GM12878 (cell line): ENCODE measurements at regions not wholly inside any gene's neighbourhood (a gene's known extent, or its start where the extent isn't known, plus 50 kb on each side); places are given as distances from the start of the nearest gene placed in this dataset.
A peak's percentile ranks its signal among the peaks of the same experiment; 100 is the strongest.

Experiments used
- BCL11A ChIP-seq: IDR thresholded peaks from 2 replicates; pipeline ENCODE4 v1.6.1; 2011; ENCODE audit warnings: low read depth, low read length
- CBX3 ChIP-seq: fragments of 200-600 bp; sonication (generic); IDR thresholded peaks from 2 replicates; pipeline ENCODE4 v1.6.1; 2016; ENCODE audit warnings: low read depth, borderline replicate concordance
- DPF2 ChIP-seq: fragments of 450-650 bp; IDR thresholded peaks from 2 replicates; pipeline ENCODE4 v1.6.1; 2017; ENCODE audit warnings: mild to moderate bottlenecking
- EZH2 ChIP-seq: IDR thresholded peaks from 2 replicates; pipeline ENCODE4 v1.6.1; 2012; ENCODE audit warnings: low read depth, mild to moderate bottlenecking, control low read depth, inconsistent platforms, low read length, borderline replicate concordance; ENCODE audit not compliant: control insufficient read depth
- GATAD2B ChIP-seq: fragments of 450-650 bp; conservative IDR thresholded peaks from 2 replicates; pipeline ENCODE4 v1.6.1; 2017; ENCODE audit warnings: low read depth, mild to moderate bottlenecking, moderate library complexity
- KAT2A ChIP-seq: conservative IDR thresholded peaks from 2 replicates; pipeline ENCODE4 v1.6.1; 2011; ENCODE audit warnings: low read depth, low read length; ENCODE audit not compliant: control insufficient read depth
- MYC ChIP-seq: IDR thresholded peaks from 2 replicates; pipeline ENCODE4 v1.6.1; 2011; ENCODE audit warnings: mild to moderate bottlenecking, low read length, moderate library complexity, inconsistent platforms; ENCODE audit not compliant: insufficient read depth, insufficient replicate concordance, insufficient read length, severe bottlenecking
- NR2C2 ChIP-seq: IDR thresholded peaks from 2 replicates; pipeline ENCODE4 v1.6.1; 2011; ENCODE audit warnings: borderline replicate concordance, low read depth; ENCODE audit not compliant: control insufficient read depth, insufficient read length
- NR2F1 ChIP-seq: fragments of 450-650 bp; conservative IDR thresholded peaks from 2 replicates; pipeline ENCODE4 v1.6.1; 2017; ENCODE audit warnings: mild to moderate bottlenecking
- RUNX3 ChIP-seq: IDR thresholded peaks from 2 replicates; pipeline ENCODE4 v1.6.1; 2012; ENCODE audit warnings: low read length, inconsistent platforms
- SMC3 ChIP-seq: IDR thresholded peaks from 2 replicates; pipeline ENCODE4 v1.6.1; 2011; ENCODE audit warnings: low read length, improper control_type of control experiment, borderline replicate concordance
- TARDBP ChIP-seq: IDR thresholded peaks from 2 replicates; pipeline ENCODE4 v1.6.1; 2016; ENCODE audit warnings: borderline replicate concordance
- ZNF217 ChIP-seq: fragments of 450-650 bp; IDR thresholded peaks from 2 replicates; pipeline ENCODE4 v1.6.1; 2017; ENCODE audit warnings: antibody characterized with exemption, mild to moderate bottlenecking
- ZSCAN29 ChIP-seq: fragments of 450-650 bp; IDR thresholded peaks from 2 replicates; pipeline ENCODE4 v1.6.1; 2017; ENCODE audit warnings: mild to moderate bottlenecking, moderate library complexity
- TF ChIP-seq, protein P1 (sequence below), 3 experiments: IDR thresholded peaks in 2 of 3; conservative IDR thresholded peaks in 1 of 3; 2 replicates each; pipeline ENCODE4 v1.5.1; 2011; ENCODE audit warnings: low read depth in 3 of 3, low read length in 3 of 3, mild to moderate bottlenecking in 3 of 3, control low read depth in 2 of 3, moderate library complexity in 2 of 3, inconsistent platforms in 1 of 3, mixed read lengths in 1 of 3; ENCODE audit not compliant: control insufficient read depth in 2 of 3, insufficient read depth in 1 of 3; ENCODE audit errors: extremely low read depth in 1 of 3
- TF ChIP-seq, protein P2 (sequence below): IDR thresholded peaks from 2 replicates; pipeline ENCODE4 v1.6.1; 2011; ENCODE audit warnings: low read depth, mild to moderate bottlenecking, low read length, moderate library complexity, borderline replicate concordance; ENCODE audit errors: extremely low read depth
- TF ChIP-seq, protein P3 (sequence below): fragments of 450-650 bp; IDR thresholded peaks from 2 replicates; pipeline ENCODE4 v1.6.1; 2017; ENCODE audit warnings: mild to moderate bottlenecking
- TF ChIP-seq, protein P4 (sequence below): fragments of 450-650 bp; formaldehyde crosslinking; IDR thresholded peaks from 2 replicates; pipeline ENCODE4 v1.5.0; 2022; ENCODE audit warnings: mild to moderate bottlenecking, missing genetic modification characterization
- TF ChIP-seq, protein P5 (sequence below): IDR thresholded peaks from 2 replicates; pipeline ENCODE4 v1.6.1; 2012; ENCODE audit warnings: low read depth, low read length, improper control_type of control experiment
- TF ChIP-seq, protein P6 (sequence below): IDR thresholded peaks from 2 replicates; pipeline ENCODE4 v1.6.1; 2011; ENCODE audit warnings: low read depth, low read length, improper control_type of control experiment, borderline replicate concordance

DNA sequence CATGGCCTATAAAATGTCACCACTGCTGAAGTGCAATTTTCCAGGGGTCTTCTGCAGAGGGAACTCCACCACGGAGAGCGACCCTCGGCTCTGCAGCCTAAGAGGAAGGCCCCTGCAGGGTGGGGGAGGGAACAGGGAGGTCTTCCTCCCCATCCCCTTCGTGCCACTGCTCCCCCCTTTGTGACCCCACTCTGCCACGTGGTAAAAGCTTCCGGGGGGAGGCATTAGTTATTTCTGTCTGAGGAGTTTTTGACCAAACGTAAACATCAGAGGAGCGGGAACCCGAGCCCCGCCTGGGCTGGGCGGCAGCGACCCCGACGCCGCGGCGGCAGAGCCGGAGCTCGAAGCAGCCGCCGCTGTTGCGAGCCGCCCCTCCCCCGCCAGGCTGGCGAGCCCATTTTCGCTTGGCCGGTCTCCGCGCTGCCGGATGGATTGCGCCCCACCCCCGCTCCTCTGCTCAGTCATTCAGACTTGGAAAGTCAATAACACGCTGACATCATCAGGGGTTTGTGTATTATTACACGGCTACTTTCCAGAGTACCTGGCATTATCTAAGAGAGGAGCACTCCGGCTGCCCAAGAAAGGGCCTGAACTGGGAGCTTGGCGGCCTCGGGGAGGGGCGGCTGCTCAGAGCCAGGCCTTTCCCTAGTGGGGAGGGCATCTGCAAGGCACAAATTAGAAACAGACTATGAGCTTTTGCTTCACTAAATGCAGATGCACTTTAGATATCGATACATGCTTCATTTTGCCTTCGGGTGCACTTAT lies 162.5 kb upstream of the TBL1XR1 start (continued):
- TF ChIP-seq, protein P1, sequence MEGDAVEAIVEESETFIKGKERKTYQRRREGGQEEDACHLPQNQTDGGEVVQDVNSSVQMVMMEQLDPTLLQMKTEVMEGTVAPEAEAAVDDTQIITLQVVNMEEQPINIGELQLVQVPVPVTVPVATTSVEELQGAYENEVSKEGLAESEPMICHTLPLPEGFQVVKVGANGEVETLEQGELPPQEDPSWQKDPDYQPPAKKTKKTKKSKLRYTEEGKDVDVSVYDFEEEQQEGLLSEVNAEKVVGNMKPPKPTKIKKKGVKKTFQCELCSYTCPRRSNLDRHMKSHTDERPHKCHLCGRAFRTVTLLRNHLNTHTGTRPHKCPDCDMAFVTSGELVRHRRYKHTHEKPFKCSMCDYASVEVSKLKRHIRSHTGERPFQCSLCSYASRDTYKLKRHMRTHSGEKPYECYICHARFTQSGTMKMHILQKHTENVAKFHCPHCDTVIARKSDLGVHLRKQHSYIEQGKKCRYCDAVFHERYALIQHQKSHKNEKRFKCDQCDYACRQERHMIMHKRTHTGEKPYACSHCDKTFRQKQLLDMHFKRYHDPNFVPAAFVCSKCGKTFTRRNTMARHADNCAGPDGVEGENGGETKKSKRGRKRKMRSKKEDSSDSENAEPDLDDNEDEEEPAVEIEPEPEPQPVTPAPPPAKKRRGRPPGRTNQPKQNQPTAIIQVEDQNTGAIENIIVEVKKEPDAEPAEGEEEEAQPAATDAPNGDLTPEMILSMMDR (IDR thresholded peaks at IDR 0.05 in 2 of 3, conservative IDR thresholded peaks at IDR 0.05 in 1 of 3; ENCODE audit: control insufficient read depth in 2 of 3, extremely low read depth in 1 of 3, insufficient read depth in 1 of 3, low read depth in 3 of 3, low read length in 3 of 3): peak in 2 of 3 experiments; percentile 5 to 32; a peak in 2 of 6 replicates
- TF ChIP-seq, protein P2, sequence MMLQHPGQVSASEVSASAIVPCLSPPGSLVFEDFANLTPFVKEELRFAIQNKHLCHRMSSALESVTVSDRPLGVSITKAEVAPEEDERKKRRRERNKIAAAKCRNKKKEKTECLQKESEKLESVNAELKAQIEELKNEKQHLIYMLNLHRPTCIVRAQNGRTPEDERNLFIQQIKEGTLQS: no peak
- TF ChIP-seq, protein P3, sequence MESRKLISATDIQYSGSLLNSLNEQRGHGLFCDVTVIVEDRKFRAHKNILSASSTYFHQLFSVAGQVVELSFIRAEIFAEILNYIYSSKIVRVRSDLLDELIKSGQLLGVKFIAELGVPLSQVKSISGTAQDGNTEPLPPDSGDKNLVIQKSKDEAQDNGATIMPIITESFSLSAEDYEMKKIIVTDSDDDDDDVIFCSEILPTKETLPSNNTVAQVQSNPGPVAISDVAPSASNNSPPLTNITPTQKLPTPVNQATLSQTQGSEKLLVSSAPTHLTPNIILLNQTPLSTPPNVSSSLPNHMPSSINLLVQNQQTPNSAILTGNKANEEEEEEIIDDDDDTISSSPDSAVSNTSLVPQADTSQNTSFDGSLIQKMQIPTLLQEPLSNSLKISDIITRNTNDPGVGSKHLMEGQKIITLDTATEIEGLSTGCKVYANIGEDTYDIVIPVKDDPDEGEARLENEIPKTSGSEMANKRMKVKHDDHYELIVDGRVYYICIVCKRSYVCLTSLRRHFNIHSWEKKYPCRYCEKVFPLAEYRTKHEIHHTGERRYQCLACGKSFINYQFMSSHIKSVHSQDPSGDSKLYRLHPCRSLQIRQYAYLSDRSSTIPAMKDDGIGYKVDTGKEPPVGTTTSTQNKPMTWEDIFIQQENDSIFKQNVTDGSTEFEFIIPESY: no peak
- TF ChIP-seq NR2C2: no peak
- TF ChIP-seq ZNF217: peak; percentile 85; the same call in 1 of the 2 replicates
- TF ChIP-seq EZH2: no peak
- TF ChIP-seq, protein P4, sequence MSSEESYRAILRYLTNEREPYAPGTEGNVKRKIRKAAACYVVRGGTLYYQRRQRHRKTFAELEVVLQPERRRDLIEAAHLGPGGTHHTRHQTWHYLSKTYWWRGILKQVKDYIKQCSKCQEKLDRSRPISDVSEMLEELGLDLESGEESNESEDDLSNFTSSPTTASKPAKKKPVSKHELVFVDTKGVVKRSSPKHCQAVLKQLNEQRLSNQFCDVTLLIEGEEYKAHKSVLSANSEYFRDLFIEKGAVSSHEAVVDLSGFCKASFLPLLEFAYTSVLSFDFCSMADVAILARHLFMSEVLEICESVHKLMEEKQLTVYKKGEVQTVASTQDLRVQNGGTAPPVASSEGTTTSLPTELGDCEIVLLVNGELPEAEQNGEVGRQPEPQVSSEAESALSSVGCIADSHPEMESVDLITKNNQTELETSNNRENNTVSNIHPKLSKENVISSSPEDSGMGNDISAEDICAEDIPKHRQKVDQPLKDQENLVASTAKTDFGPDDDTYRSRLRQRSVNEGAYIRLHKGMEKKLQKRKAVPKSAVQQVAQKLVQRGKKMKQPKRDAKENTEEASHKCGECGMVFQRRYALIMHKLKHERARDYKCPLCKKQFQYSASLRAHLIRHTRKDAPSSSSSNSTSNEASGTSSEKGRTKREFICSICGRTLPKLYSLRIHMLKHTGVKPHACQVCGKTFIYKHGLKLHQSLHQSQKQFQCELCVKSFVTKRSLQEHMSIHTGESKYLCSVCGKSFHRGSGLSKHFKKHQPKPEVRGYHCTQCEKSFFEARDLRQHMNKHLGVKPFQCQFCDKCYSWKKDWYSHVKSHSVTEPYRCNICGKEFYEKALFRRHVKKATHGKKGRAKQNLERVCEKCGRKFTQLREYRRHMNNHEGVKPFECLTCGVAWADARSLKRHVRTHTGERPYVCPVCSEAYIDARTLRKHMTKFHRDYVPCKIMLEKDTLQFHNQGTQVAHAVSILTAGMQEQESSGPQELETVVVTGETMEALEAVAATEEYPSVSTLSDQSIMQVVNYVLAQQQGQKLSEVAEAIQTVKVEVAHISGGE (CRISPR knock-in tag): no peak
- TF ChIP-seq NR2F1: peak; percentile 76
- TF ChIP-seq, protein P5, sequence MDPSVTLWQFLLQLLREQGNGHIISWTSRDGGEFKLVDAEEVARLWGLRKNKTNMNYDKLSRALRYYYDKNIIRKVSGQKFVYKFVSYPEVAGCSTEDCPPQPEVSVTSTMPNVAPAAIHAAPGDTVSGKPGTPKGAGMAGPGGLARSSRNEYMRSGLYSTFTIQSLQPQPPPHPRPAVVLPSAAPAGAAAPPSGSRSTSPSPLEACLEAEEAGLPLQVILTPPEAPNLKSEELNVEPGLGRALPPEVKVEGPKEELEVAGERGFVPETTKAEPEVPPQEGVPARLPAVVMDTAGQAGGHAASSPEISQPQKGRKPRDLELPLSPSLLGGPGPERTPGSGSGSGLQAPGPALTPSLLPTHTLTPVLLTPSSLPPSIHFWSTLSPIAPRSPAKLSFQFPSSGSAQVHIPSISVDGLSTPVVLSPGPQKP: no peak
- TF ChIP-seq GATAD2B: peak; percentile 75
- TF ChIP-seq MYC: peak; percentile 61
- peak; percentile 92 for TF ChIP-seq BCL11A
- peak; percentile 60 for TF ChIP-seq SMC3
- TF ChIP-seq, protein P6, sequence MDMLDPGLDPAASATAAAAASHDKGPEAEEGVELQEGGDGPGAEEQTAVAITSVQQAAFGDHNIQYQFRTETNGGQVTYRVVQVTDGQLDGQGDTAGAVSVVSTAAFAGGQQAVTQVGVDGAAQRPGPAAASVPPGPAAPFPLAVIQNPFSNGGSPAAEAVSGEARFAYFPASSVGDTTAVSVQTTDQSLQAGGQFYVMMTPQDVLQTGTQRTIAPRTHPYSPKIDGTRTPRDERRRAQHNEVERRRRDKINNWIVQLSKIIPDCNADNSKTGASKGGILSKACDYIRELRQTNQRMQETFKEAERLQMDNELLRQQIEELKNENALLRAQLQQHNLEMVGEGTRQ: no peak
- TF ChIP-seq RUNX3: peak; percentile 70
- peak; percentile 93 for TF ChIP-seq DPF2
- TF ChIP-seq CBX3: no peak
- TF ChIP-seq KAT2A: no peak
- TF ChIP-seq ZSCAN29: 0 out of 2 replicates have a peak, but pooled peaks have one; percentile 38
- TF ChIP-seq TARDBP: peak; percentile 82; the same call in 1 of the 2 replicates
